ENCODE measurements at regions not wholly inside any gene's neighbourhood (a gene's known extent, or its start where the extent isn't known, plus 50 kb on each side); places are given as distances from the start of the nearest gene placed in this dataset.

- Mint-ChIP-seq H3K9me3 (no peaks in the 10 kb centered on the region), H3K36me3 (ENCODE audit: low read depth) (no peaks in the 10 kb centered on the region), H3K4me1 (ENCODE audit: low read depth) (no peaks in the 10 kb centered on the region), H3K27ac (no peak overlapping the region), H3K4me3 (no peak overlapping the region), H3K27me3 (peaks cover 3% of the 10 kb centered on the region)
- H3K4me1 ChIP-seq (ENCODE audit: insufficient read depth, low read length) = no peaks in the 10 kb centered on the region
- H3K27ac ChIP-seq (ENCODE audit: low read depth in 1 of 2, low read length in 2 of 2) = no peak overlapping the region
- no peak overlapping the region for H3K4me3 ChIP-seq (ENCODE audit: low read length)
- no peak for TF ChIP-seq CTCF (IDR thresholded peaks at IDR 0.05)
- intact Hi-C loops (cut with DNase I, micrococcal nuclease) = no loop called here
- H3K9me3 ChIP-seq (ENCODE audit: control insufficient read depth in 1 of 2, insufficient read depth in 1 of 2, low read length in 2 of 2) = no peaks in the 10 kb centered on the region
- no peak for DNase-seq
- CTCF ChIA-PET = no interaction called here
- H3K36me3 ChIP-seq (ENCODE audit: insufficient read depth, low read length) = no peaks in the 10 kb centered on the region
- no peak for ATAC-seq (ENCODE audit: poor library complexity)
- H3K27me3 ChIP-seq (ENCODE audit: control insufficient read depth in 1 of 2, insufficient read depth in 2 of 2, low read length in 2 of 2) = no peaks in the 10 kb centered on the region
- POLR2A ChIA-PET = no interaction called here
These were observed 232.7 kb upstream of the KIAA1217 start for GRCh38 chr10:23976275-23976674.

GRCh38 chr10:23978317-23978716 lies 230.6 kb upstream of the KIAA1217 start:
- no peak for TF ChIP-seq CTCF (IDR thresholded peaks at IDR 0.05)
- Histone ChIP-seq H3K4me1 (ENCODE audit: insufficient read depth, low read length) (no peaks in the 10 kb centered on the region), H3K27ac (ENCODE audit: low read depth in 1 of 2, low read length in 2 of 2) (no peak overlapping the region), H3K27me3 (ENCODE audit: control insufficient read depth in 1 of 2, insufficient read depth in 2 of 2, low read length in 2 of 2) (no peaks in the 10 kb centered on the region), H3K9me3 (ENCODE audit: control insufficient read depth in 1 of 2, insufficient read depth in 1 of 2, low read length in 2 of 2) (peaks cover 0 to 7% of the 10 kb centered on the region in 2 experiments), H3K36me3 (ENCODE audit: insufficient read depth, low read length) (no peaks in the 10 kb centered on the region), H3K4me3 (ENCODE audit: low read length) (no peak overlapping the region)
- intact Hi-C loops (cut with DNase I, micrococcal nuclease) = no loop called here
- H3K4me3 Mint-ChIP-seq = no peak overlapping the region
- ATAC-seq (ENCODE audit: poor library complexity) = no peak
- DNase-seq = no peak
- POLR2A ChIA-PET = no interaction called here
- H3K9me3 Mint-ChIP-seq = no peaks in the 10 kb centered on the region
- no peak overlapping the region for H3K27ac Mint-ChIP-seq
- H3K27me3 Mint-ChIP-seq = peaks cover 3% of the 10 kb centered on the region
- H3K4me1 Mint-ChIP-seq (ENCODE audit: low read depth) = no peaks in the 10 kb centered on the region
- H3K36me3 Mint-ChIP-seq (ENCODE audit: low read depth) = no peaks in the 10 kb centered on the region
- CTCF ChIA-PET = no interaction called here

- no peak for ATAC-seq (ENCODE audit: poor library complexity)
- no peaks in the 10 kb centered on the region for H3K36me3 ChIP-seq (ENCODE audit: insufficient read depth, low read length)
- H3K9me3 ChIP-seq (ENCODE audit: control insufficient read depth in 1 of 2, insufficient read depth in 1 of 2, low read length in 2 of 2) = peaks cover 0 to 7% of the 10 kb centered on the region in 2 experiments
- POLR2A ChIA-PET = no interaction called here
- CTCF ChIA-PET = no interaction called here
- no peaks in the 10 kb centered on the region for H3K4me1 ChIP-seq (ENCODE audit: insufficient read depth, low read length)
- no peaks in the 10 kb centered on the region for H3K27me3 ChIP-seq (ENCODE audit: control insufficient read depth in 1 of 2, insufficient read depth in 2 of 2, low read length in 2 of 2)
- H3K27ac ChIP-seq (ENCODE audit: low read depth in 1 of 2, low read length in 2 of 2) = no peak overlapping the region
- no peak overlapping the region for H3K27ac Mint-ChIP-seq
- H3K4me1 Mint-ChIP-seq (ENCODE audit: low read depth) = no peaks in the 10 kb centered on the region
- H3K36me3 Mint-ChIP-seq (ENCODE audit: low read depth) = no peaks in the 10 kb centered on the region
- intact Hi-C loops (cut with DNase I, micrococcal nuclease) = no loop called here
- H3K27me3 Mint-ChIP-seq = peaks cover 3% of the 10 kb centered on the region
- H3K4me3 Mint-ChIP-seq = no peak overlapping the region
- TF ChIP-seq CTCF (IDR thresholded peaks at IDR 0.05) = no peak
- H3K4me3 ChIP-seq (ENCODE audit: low read length) = no peak overlapping the region
- H3K9me3 Mint-ChIP-seq = peaks cover 2% of the 10 kb centered on the region
- no peak for DNase-seq
These were observed 228.8 kb upstream of the KIAA1217 start for GRCh38 chr10:23980094-23980493.

Measured in CD4-positive, alpha-beta T cell (primary cell).